HG03196 (cell line): ENCODE measurements at regions not wholly inside any gene's neighbourhood (a gene's known extent, or its start where the extent isn't known, plus 50 kb on each side); places are given as distances from the start of the nearest gene placed in this dataset.

Experiments
- ATAC-seq: cut with Tn5 transposase; IDR thresholded peaks from one replicate; pipeline ENCODE4 v1.9.1; 2021; ENCODE audit not compliant: unreplicated experiment

DNA sequence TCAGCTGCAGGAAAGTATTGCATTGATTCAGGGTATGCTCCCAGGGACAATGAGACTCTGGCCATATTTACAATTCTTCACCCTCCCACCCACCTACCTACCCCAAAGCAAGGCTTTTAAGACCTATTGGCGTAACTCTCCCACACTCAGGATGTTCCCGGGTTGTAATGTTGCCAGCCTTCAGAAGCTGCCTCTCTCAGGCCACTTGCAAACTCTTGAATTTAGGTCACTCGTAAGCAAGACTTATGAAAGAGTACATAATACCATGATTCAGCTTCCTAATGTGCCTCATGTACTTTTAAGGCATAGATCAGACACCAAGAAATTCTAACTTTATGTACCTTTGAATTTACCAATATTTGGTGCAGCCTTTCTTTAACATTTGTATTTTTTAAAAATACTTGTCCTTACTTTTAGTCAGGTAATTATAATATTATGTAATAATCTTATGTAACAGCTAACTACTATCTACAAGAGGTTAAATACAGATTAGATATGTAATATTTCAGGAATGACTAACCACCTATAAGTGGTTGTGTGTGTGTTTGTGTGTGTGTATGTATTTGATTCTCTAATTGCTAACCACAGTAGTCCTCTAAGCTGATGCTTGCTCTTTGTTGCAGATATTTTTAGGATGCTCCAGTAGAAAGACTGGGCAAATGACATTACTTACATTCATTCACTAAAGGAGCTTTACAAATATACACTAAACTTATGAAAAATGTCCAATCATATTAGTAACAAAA is 630.5 kb upstream of the MEF2C start:
- ATAC-seq: no peak

DNA sequence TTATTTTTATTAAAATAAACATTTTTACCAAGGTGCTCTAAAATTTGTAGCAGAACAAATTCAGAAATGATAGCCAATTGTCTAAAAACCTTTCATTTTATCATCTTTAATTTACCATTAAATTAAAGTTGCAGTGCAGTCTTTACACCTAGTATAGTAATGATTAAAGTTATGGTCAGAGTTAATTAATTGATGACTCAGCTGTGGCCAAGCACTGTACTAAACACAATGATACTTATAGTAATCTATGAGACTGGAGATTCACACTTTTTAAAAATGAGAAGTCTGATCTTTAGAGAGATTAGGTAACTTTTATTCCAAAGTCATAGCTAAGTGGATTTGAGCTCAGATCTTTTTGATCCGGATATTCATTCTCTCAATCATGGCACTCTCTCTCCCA is 621.1 kb upstream of the MEF2C start:
- no peak for ATAC-seq

DNA sequence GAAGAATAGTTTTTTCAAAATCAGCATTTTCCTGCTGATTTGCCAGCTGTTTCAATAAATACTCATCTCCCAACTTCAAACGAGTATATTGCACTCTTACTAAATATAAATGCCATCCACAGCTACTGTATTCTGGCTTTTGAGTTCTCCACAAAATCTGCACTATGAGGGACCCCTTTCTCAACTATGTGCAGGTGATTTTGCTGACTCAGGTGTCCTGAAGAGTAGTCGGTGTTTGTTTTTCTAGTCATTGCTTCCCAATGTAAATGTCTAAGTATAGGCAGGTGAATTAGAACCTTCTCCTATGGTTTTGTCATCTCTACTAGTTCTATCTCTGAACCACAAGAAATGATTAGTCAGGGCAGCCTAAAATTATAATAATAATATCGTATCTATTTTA is 616.8 kb upstream of the MEF2C start:
- no peak for ATAC-seq

DNA sequence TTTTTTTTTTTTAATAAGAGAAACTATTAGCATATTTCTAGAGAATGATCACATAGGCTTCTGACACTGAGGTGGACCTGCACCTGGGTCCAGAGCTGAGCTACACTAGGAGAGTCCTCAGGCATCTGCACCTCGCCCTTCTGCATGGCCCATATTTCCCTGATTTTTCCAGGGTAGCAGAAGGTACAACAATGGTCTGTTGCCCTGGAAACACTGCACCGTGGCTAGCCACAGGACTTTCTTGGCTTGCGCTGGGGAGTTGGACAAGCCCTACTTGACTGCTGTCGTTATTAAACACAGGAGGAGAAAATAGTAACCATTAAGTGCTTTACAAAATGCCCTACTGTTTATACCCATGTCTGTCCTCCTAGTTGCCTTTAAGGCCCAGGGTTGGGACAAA is 615.7 kb upstream of the MEF2C start:
- no peak for ATAC-seq

DNA sequence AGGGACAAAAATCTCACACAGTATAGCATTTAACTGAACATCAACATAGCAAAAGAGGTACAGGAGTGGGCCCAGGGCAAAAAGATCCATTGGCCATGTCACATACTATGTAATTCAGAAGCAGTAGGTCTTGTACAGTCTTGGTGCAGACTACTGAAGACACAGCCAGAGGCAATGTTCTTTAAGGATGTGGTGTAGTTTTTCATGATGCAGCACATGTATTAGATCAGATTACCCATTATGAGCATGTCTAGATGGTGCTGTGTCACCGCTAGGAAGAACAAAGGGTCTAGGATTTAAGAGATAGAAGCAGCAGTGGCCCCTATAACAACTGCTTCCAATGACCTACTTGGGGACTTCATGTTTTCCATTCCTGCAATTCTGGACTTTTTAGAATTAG is 610.4 kb upstream of the MEF2C start:
- no peak for ATAC-seq

DNA sequence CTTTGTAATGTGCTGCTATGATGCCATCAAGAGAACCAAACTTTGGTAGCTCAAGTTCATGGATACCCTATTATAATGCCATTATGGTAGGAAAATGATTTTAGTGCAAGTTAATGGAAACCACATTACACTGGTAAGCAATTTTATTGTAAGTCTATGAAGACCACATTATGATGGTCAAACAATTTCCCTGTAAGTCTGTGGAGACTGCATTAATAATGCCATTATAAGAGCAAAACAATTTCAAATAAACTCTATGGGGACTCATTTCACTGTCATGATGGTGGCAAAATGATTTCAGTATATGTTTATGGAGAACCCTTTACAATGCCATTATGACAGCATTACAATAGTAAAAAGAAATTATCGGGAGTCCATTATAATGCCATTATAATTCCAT is 602.0 kb upstream of the MEF2C start:
- no peak for ATAC-seq

DNA sequence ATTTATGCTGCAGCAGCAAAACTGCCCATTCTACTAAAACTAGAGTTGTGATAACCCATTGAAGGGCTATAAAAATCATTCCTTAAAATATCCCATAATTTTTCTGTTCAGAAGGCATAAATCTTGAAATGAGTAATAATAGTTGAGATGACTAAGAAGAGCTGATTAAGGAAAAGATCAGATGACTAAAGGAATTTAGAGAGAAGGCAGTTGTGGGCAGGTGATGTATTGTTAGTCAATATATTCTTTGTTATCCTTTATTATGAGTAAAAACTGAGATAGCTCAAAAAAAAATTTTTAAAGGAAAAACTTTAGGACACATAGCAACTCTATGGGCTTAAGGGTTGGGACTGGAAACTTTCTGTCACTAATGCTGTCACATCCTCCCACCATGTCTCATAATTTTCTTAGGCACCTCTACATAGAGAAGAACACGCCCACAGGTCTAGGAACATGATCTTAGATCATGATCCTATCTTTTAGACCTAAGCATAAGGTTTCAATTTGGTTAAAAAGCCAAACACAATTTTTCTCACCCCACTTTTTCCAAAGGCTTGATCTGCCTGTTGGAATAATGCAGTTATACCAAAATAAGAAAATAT is 597.5 kb upstream of the MEF2C start:
- ATAC-seq: no peak

DNA sequence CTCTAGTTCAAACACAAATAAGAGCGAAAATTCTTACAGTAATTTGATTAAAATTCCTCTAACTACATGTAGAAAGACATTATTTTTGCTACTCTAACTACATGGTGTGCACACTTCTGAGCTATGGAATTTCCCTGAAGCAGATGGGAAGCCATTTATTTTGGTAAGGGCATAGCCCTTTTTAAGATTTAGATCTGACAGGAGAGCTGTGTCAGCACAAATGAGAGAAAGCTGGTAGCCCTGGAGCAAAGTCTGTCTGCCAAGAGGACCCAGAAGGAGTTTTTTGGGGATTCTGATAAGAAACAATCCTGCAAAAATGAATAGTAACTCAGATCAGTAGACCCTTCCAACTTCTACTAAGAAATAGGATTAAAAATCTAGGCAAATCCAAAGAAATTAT is 595.9 kb upstream of the MEF2C start:
- ATAC-seq: no peak

DNA sequence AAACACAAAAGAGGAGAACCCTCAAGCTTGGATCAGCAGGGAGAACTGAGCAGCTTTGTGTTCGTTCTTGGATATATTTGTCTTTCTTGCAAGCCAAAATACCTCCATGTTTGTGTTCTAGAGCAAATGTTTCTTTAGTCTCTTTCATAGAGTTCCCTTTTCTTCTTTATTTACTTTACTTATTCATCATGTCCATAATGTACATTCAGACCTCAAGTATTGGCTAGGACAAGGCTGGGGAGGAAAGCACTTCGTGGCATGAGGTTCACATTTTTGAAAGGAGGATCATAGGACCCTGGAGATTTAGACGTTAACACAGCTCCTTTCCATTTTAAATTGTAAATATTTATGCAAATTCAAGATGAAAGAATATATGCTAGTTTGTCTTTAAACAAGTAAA is 590.2 kb upstream of the MEF2C start:
- no peak for ATAC-seq

DNA sequence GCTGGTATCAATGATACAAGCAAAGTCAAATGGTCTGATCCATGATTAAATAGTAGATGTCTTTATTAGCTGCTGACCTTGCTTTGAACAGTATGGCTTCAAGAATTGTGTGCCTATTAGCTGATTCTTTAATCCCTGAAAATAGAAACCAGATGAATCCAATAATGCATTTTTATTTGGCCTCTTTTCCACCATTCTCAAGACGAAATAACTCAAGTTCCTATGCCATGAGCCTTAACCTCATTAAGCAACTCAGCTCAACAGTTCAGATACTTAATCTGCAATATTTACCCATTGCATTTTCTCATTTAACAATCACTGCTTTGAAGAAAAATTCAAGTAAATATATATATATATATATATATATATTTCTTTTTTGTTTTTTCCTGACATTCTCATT is 588.6 kb upstream of the MEF2C start:
- no peak for ATAC-seq

DNA sequence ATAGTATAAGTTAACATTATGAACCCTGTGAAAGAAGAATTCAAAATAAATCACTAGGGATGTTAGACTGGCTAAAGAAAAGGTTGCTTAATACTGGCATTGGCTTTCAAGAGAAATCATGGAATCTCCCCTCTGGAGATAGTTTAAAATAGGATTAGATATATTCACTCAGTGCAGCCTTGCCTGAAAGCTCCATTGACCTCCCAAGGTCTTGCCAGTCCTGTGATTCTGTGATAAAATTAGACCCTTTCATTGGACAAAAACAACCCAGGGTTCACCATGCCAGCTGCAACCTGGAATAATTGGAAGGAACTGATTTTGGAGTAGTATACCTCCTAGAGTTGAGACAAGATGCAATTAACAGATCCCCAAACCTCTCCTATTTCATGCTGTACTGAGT is 588.1 kb upstream of the MEF2C start:
- ATAC-seq: no peak

DNA sequence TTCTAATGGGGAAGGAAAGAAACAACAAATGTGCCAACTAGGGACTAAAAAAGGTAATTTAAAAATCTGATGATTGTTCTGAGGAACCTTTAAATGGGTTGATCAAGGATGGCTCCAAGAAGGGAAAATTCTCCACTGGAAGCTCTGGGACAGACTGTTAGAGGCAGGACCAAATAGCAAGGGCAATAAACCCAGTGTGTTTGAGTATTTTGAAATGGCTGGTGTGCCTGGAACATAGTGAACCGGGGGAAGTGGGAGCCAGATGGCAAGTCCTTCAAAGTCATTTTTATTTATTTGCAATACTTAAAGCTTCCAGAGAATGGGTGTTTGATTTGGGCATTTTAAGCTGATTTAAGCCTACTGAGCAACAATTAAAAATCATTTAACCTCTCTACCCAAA is 587.7 kb upstream of the MEF2C start:
- ATAC-seq: no peak

DNA sequence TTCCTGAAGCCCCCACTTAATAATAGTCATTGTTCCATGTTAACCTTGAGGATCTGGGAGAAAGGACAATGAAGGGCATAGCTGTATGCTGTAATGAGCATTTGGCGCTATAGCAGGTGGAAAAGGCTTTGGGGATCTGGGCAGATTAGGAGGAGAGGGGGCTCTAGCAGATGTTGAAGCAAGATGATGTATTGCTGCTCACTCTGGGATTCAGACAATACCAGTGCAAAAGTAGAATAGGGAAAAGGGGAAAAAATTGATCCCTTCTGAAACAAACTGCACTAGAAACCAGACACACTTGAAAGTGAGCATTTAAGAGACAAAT is 575.3 kb upstream of the MEF2C start:
- no peak for ATAC-seq

DNA sequence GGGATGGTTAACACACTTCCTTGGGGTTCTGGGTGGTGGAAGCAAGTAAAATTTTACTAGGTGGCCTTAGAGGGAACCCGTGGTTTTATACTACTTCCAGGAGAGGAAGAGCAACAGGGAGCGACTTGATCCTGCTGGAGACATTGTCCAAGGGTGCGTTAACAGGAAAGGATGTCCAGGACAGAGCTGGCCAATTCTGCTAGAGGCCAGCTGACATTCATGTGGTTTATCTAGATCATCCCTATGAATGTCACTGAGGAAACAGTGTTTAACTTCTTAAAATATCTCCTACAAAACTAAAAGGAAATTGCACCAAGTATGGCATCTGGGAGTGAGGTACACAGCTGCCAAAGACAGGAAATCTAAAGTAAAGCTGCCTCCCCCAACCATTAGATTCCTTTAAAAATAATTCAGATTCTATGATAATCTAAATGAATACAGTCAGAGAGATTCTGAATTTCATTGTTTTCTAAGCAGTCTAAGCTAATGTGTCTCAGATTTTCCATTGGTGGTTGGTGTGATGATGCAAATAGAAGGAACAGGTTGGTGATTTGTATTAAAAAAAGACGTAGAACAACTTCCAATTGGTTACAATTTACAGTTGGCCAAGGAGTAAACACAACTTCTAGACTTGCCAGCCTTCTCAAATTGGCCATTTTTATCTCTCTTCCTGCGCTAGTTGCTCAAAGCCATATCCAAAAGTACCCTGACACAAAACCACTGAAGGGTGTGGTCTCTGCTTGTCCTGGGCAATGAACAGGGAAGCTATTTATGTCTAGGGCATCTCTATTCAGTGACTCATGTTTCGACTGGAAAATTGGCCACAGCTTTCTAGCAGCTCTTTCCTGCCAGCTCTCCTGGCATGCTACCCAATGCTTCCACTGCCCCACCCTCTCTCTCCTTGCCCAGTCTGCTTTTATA is 574.7 kb upstream of the MEF2C start:
- no peak for ATAC-seq

DNA sequence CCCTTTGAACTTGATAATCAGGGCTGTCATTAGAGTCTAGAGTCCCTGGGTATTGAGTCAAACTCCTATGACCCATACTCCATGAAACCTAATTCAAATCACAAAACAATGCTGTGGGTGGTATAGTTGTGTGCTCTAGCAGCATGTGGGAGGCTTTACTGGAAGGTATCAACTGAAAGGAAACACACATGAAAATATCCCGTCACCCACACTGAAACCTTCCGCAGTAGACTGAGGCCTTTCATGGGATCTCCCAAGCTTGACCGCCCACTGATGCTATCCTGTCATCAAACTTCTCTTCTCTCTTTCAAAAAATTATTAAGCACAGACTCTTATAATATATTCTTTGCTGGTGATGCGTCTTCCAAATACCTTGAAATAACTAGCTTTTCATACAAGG is 569.1 kb upstream of the MEF2C start:
- no peak for ATAC-seq

DNA sequence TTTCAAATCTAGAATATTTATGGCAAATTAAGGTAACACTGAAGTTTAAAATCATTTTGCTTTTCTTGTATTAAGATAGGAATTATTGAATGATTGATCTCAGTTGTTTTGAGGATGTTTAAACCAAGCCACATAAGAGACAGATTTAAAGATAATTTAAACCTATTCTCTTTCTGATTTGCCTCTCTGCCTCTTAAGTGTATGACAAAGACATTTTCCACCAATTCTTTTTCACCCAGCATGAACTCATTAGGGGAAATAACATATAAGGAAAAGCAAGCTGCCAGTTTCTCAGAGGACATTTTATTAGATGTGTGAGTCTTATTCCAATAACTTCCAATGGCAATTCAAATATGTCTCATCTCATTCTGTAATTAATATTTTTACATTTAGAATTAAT is 568.3 kb upstream of the MEF2C start:
- ATAC-seq: no peak

DNA sequence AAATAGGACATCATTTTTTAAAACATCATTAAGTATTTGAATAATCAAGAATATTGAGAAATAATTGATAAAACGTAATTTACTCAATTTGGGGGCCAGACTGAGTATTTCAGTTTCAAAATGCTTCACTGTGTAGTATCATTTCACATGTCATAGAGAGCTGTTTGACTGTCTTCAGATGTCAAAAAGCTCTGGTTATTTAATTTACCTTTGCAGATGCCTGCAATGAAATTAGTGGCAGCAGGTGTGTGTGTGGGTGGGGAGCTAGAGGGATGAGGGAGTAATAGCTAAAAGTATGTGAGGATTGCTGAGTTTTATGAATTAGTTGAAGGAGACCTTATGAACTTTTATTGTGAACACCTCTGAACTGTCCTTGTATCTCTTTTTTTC is 567.2 kb upstream of the MEF2C start:
- no peak for ATAC-seq

DNA sequence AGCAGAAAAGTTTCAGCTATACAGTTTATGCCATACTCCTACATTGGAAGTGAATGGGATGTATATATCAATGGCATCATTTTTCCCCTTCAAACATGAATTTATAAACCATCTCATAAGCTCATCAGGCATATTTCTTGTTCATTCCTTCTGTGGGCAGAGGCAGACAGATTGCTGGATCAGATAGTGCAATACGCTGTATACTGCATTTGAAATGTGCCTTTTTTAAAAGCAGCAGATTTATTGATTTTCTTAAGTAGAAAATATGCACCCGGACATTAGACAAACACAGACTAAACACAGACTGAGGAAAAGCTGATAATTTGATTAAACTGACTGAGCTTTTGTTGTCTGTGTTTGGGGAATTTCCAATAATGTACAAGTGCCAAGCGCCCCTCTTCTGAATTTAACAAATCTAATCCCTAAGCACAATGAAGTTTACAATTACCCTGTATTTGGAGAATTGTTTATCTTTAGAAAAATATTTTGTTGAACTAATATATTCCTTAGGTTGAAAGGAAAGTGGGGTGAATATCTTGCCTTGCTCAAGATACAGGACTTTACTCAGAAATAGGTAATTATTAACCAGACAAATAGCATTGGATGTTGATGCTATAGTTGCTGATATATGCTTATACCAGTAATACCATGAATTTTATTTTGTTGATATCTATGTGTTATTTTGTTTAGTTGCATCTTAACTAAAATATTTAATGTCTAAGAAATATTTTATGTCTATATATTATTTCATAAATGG is 566.6 kb upstream of the MEF2C start:
- ATAC-seq: no peak

DNA sequence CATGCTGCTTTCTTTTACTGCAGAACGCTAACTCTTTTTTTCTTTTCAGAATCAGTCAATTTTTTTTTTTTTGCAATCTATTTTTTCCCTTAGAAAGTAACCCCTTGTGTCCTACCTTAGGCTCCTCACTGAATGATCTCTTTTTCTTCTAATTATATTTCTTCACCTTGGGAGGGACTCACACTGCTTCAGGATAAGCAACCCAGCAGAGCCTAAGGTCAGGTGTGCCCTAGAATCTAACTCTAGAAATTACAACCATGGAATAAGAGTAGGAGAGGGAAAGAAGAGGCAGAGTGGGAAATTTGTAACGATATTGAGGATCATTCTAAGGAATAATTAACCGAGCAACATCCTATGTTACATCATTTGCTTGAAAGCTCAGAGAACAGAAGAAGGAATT is 564.0 kb upstream of the MEF2C start:
- ATAC-seq: no peak

DNA sequence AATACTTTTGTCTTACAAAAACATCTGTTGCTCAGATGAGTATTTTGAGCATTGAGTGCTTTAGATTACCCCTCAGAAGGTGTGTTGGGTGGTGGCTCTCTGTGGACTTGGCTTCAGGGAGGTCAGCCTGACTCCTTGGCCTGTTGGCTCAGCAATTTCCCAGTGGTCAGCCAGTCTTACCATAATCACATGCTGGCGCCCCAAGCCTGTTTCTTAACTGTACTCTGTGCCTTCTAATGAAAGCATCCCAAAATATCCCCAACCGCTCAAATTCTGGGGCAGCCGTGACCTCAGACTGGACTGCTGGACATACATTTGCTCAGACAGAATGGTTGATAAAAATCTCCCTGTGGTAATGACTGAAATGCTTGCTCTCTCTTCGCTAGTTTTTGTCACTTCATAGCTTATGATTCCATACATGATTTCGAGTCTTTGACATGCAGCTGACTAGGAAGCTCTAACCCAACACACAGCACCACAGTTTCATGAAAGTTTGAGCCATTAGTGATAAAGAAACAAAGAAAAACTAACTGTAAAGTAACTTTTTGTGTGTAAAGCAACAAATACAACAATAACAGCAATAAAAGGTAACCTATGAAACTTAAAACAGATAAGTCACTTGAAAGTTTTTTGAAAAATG is 562.2 kb upstream of the MEF2C start:
- ATAC-seq: no peak

DNA sequence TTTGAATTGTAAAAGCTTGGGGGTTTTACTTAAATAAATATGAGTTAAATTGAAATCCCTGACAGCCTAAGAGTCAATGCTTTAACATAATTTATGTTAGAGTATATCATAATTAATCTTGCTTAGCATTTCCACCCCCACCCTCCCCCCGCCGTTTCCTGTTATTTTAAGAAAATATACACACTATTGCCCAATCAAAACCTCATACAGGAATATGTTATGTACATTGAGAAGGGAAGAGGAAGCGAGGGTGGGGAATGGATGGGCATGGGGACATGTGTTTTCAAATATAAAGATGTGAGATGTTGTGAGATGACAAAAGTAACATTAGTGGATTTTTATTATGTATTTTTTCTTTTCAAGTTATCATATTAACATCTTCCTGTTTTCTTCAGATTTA is 561.1 kb upstream of the MEF2C start:
- ATAC-seq: no peak
